HG02571 (cell line): ENCODE measurements at regions not wholly inside any gene's neighbourhood (a gene's known extent, or its start where the extent isn't known, plus 50 kb on each side); places are given as distances from the start of the nearest gene placed in this dataset.

Experiments
- ATAC-seq: cut with Tn5 transposase; IDR thresholded peaks from one replicate; pipeline ENCODE4 v1.9.1; 2021; ENCODE audit warnings: mild to moderate bottlenecking, moderate library complexity; ENCODE audit not compliant: unreplicated experiment

- no peak for ATAC-seq
These were observed 496.4 kb upstream of the LRRC4C start for GRCh38 chr11:41955635-41956400.

DNA sequence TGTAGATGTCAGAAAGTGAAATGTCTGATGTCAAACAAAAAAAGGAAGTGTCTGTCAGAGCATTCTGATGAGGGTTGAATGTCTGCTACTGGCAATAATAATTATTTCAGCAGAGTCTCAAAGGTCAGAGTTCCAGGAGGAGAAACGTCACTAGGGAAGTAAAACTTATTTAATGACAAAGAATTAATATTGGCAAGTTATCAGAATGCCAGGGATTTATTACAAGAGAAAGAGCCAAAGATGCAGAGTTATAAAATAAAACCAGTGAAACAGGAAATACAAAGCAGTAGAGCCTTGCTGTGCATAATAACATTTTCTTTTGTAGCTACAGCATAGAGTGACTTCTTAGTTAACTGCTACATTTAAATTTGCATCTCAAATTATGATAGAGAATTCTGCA is 504.0 kb upstream of the LRRC4C start:
- no peak for ATAC-seq

- no peak for ATAC-seq
These were observed 511.2 kb upstream of the LRRC4C start for GRCh38 chr11:41970681-41971080.

- no peak for ATAC-seq
These were observed 512.1 kb upstream of the LRRC4C start for GRCh38 chr11:41971592-41971991.

DNA sequence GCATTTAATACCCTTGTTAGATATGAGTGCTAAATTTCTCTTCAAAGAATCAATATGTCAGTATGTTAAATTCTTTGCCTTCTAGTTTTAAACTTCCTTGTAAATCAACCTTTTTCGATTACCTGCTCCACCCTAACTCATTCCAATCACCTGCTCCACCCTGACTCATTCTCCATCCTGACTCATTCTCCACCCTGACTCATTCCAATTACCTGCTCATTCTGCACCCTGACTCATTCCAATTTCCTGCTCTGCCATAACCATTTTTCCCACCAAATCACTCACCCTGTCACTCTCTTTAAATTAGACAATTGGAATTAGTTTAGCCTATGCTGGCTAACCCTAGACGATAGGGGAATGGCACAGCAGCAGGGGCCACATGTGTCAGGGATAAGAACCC is 519.5 kb upstream of the LRRC4C start:
- ATAC-seq, result no peak

DNA sequence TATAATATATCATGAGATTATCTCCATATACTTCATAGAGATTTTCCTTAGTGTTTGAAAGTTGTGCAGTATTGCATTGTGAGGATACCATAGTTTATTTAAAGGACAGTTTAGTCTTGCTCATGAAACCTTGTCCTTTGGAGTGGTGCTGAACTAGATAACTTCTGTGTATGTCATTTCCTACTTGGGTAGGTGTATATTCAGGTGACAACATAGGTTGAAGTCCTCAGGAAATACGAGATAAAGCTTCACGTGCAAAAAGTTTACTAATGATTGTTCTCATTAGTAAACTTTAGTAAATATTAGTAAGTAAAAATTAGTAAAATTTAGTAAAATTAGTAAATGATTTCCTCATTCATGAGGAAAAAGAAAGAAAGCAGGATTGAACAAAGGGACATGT is 521.3 kb upstream of the LRRC4C start:
- ATAC-seq, result no peak

DNA sequence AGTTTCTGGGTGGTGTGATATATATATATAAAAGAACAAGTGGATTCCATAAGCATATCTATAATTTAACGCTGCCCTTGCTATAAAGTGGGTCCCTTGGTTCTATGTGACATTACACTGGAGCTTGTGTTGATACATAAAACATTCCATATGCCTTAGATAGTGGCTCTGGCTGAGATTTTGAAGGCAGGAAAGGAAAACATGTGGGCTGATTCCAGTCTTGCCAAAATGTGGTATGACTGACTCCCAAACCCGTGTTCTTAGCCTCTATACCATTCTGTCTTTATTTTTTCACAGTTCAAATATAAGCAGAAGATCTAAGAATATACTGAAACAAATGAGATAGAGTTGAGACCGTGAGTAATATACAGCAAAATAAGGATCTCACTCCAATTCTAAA is 522.8 kb upstream of the LRRC4C start:
- no peak for ATAC-seq

DNA sequence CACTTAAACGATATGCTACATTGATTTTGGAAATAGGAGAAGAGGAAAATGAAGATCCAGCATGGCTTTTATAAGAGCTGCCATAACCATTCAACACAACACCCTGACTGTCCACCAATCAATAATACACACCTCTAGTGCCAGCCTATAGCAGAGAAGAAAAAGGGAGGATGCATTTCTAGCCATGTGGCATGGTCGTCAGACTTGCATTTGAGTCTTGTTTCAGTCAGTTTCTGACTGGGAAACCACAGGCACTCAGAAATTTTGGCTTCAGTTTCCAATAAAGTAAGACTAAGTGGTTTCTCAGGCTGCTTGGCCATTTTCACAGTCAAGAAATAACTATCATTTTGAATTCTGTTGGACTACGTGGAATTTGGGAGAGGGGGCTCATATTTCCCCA is 523.5 kb upstream of the LRRC4C start:
- ATAC-seq, result no peak

GRCh38 chr11:41983475-41983874 is 524.0 kb upstream of the LRRC4C start:
- ATAC-seq, result no peak

DNA sequence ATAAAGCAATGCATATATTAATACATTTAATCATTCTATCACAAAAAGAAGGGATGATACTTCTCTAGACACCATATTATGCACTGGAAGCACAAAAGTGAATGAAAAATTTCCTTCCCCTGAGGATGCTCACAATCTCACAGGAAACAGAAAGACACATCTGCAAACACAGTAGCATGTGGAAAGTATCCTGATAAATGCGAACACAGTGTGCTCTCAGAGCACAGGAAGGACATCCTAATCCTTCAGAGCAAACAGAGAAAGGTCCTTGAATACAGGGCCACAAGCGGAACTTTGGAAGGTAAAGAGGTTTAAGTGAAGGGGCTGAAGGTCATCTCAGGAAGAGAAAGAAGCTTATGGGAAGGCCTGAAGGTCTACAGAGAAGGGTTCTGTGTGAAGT is 524.6 kb upstream of the LRRC4C start:
- no peak for ATAC-seq

DNA sequence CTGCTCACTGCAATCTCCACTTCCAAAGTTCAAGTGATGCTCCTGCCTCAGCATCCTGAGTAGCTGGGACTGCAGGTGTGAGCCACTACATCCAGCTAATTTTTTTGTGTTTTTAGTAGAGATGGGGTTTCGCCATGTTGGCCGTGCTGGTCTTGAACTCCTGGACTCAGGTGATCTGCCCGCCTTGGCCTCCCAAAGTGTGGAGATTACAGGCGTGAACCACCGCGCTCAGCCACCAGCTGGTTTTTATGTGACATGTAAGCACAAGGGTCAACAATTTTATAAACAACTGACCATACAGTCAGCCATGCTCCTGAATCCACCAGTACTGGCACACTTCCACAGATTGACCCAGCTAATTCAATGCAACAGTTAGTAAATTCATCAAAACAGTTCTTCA is 526.3 kb upstream of the LRRC4C start:
- no peak for ATAC-seq

DNA sequence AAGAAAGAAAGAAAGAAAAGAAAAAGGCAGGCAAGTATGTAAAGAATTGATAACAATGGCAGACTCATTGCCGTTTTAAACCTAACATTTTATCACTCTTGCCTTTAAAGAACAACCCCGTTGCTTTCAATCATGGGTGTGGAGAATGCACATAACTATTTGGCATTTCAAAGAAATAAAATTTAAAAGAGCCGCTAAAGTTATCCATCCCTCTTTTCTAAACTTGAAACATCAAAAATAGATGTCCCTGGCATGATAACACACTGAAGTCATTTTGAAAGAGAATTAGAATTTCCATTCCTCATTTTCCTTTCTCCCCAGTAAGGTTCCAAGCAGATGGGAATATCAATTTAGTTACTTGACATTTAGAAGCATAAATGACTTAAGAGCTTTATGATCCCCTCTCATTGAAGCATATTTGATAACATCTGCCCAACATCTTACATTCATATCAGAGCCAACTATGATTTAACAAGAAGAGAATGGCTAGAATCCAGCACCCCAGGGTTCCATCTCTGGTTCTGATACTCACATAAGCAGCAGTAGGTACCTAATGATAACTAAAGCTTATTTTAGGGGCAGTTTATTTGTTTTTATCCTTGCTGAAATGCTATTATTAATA is 529.6 kb upstream of the LRRC4C start:
- no peak for ATAC-seq

DNA sequence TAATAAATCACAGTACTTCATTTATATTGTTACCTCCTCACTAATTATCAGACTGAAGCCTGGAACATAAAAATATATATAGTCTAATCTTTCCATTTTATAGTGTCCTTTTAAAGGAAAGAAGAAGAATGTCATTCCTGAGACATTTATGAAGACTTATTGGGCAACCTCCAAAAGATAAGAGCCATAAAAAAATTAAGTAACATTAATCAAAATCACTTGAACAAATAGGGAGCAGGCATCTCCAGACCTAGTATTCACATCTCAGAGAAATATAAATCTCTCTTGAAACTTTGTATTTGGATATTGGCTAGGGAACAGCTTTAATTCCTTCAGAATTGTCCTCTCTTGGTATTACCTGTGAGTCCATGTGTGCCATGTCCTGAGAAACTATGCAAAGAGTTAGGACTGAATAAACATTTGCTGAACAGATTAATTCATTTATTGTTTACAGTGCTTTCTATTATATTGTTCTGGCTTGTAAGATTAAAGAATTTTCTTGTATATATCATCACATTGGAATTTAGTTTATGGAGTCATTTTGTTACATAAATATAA is 530.5 kb upstream of the LRRC4C start:
- no peak for ATAC-seq

GRCh38 chr11:41996533-41996932 is 537.1 kb upstream of the LRRC4C start:
- no peak for ATAC-seq

DNA sequence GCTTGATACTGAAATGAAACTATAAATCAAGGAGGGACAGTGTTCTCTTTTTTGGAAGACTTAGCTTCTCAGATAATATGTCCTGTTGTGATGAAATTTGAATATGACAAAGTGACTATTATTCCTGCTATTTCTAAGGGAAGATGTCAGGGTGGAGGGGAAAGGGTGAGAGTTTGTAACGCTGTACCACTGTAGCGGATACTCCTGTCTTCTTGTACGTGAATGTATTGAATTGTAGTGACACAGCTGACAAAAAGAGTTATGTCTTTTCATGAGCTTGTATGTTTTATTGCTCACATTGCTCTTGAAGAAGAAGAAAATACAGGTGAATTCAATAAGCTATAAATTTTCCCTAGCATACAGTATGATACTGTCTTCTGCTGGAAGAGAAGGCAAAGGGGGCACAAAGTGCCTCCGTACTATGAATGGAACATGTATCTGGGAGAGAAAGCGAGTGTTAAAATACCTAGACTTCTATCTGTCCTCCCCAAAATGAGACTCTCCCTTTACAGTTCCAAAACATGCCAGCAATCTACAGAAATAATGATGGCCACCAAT is 538.5 kb upstream of the LRRC4C start:
- no peak for ATAC-seq

- no peak for ATAC-seq
These were observed 539.6 kb upstream of the LRRC4C start for GRCh38 chr11:41999066-41999465.

DNA sequence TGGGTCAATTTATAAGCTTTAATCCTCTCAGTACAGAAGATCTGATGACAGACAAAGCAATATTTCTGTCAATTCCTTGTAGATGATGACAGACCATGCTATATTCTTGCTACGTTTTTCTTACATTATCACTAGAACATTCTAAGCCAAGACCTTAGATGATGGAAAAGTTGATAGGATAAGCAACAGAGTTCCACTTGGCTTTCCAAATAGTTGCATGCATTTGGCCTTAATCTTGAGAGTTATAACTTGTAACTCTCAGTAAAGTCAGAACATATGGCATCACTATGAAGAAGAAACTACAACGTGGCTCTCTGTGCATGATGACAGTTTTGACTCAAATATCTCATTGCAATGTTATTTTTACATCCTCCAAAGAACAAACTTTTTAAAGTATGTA is 544.3 kb upstream of the LRRC4C start:
- ATAC-seq, result no peak

DNA sequence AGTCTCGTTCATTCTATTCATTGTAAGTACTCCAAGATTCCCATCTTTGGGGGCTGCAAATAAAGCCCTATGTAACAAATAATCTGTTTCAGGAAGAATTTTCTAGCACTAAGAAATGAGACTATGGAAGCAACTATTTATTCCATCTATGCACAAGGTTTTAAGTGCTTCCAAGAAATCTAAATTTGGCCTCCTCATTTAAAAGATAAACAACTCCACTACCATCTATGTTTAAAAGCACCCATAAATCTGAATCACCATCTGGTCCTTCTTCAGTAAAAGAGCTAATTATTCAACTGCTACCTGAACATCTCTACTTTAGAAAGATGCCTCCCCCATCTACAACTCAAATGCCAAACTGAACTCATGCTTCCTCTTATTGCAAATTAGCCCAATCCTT is 547.3 kb upstream of the LRRC4C start:
- no peak for ATAC-seq

DNA sequence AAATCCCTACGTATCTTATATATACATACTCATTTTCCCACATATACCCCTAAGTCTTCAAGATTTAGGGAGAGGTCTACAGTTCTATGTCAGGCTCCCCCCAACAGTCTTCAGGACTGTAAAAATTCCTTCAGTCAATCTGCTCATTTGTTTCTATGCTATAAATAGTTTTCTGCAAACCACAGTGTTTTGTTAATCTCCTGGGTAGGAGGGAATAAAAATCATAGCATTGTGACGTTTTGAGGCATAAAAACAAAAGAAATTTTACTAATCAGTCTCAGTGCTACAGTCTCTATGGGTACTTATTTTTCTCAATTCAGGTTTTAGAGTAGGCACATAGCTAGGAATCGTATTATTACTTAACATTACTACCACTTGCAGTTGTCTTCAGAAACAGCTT is 552.8 kb upstream of the LRRC4C start:
- ATAC-seq, result no peak

DNA sequence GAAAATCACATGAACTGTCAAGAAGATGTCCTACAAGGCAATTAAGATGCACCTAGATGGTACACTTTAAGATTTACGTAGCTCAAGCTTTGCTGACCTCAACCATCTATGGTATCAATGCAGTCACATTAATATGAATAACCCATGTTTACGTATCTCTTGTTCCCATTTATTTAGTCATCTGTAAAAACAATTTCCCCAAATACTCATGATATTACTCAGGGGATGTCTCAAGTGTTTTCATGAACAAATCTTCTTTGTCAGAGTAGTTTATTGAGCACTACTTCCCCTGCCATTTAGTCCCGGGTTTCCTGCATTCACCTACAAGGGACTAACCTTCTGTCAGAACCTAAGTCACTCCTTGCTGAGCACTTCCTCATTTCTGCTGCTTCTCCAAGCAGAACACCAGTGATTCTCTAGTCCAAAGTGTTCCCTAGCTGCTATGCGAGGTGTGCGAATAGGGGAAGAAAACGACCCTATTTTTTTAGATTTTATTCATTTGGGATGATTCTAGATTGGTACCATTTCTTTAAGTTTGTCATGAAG is 554.3 kb upstream of the LRRC4C start:
- ATAC-seq, result no peak

GRCh38 chr11:42021911-42022310 is 562.5 kb upstream of the LRRC4C start:
- no peak for ATAC-seq

DNA sequence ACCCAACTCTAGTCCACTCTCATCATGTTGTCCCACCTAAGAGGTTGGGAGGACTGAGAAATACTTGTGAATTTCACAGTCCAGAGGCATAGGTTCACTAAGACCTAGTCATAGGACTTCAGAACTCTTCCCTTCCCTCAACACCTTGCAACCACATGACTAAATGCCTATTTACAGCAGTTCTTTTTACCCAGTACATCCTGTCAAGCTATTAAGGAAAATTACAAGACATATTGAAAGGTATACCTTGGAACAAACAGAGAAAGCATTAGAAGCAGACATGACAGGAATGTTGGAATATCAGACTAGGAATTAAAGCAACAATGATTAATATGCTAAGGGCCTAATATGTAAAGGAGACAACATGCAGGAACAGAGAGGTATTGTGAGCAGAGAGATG is 563.8 kb upstream of the LRRC4C start:
- no peak for ATAC-seq
